DOHH2 (cell line): ENCODE measurements at regions not wholly inside any gene's neighbourhood (a gene's known extent, or its start where the extent isn't known, plus 50 kb on each side); places are given as distances from the start of the nearest gene placed in this dataset.

Source experiments
- H3F3A ChIP-seq: fragments of 200-600 bp; sonication (generic), shearing (Covaris generic); 2 replicates; pipeline ENCODE4 v1.6.0; 2016; ENCODE audit warnings: antibody characterized with exemption, mild to moderate bottlenecking; ENCODE audit not compliant: control insufficient read depth, insufficient read depth
- H3K27ac ChIP-seq: fragments of 200-600 bp; sonication (generic); 2 replicates; pipeline ENCODE4 v1.5.1; 2014; ENCODE audit warnings: low read depth, mild to moderate bottlenecking, low read length, moderate library complexity
- H3K27me3 ChIP-seq: fragments of 200-600 bp; sonication (generic); 2 replicates; pipeline ENCODE4 v1.6.1; 2014; ENCODE audit warnings: mild to moderate bottlenecking, low read length, mixed read lengths; ENCODE audit not compliant: control insufficient read depth
- H3K36me3 ChIP-seq: fragments of 200-600 bp; sonication (generic); 2 replicates; pipeline ENCODE4 v1.6.1; 2014; ENCODE audit warnings: mild to moderate bottlenecking, low read length, moderate library complexity, mixed read lengths; ENCODE audit not compliant: control insufficient read depth
- H3K4me1 ChIP-seq: fragments of 200-600 bp; sonication (generic); 2 replicates; pipeline ENCODE4 v1.6.1; 2014; ENCODE audit warnings: mild to moderate bottlenecking, low read length, mixed read lengths; ENCODE audit not compliant: control insufficient read depth
- H3K4me2 ChIP-seq: fragments of 200-600 bp; sonication (generic); 2 replicates; pipeline ENCODE4 v1.6.0; 2014; ENCODE audit warnings: mild to moderate bottlenecking, low read length, moderate library complexity
- H3K4me3 ChIP-seq: fragments of 200-600 bp; sonication (generic); 2 replicates; pipeline ENCODE4 v1.5.1; 2014; ENCODE audit warnings: mild to moderate bottlenecking, low read length, mixed read lengths
- H3K79me2 ChIP-seq: fragments of 200-600 bp; sonication (generic); 2 replicates; pipeline ENCODE4 v1.6.1; 2014; ENCODE audit warnings: mild to moderate bottlenecking, low read length, mixed read lengths; ENCODE audit not compliant: control insufficient read depth
- H3K9me2 ChIP-seq: fragments of 200-600 bp; sonication (generic); replicated peaks from 2 replicates; pipeline ENCODE4 v1.6.1; 2014; ENCODE audit warnings: mild to moderate bottlenecking, low read length, mixed read lengths; ENCODE audit not compliant: control insufficient read depth
- H3K9me3 ChIP-seq: fragments of 200-600 bp; sonication (generic); 2 replicates; pipeline ENCODE4 v1.6.1; 2014; ENCODE audit warnings: antibody characterized with exemption, low read length, mixed read lengths; ENCODE audit not compliant: control insufficient read depth, insufficient read depth
- H4K20me1 ChIP-seq: fragments of 200-600 bp; sonication (generic); 2 replicates; pipeline ENCODE4 v1.6.0; 2014; ENCODE audit warnings: low read depth, mild to moderate bottlenecking, antibody characterized with exemption, low read length, moderate library complexity; ENCODE audit not compliant: control insufficient read depth, insufficient read depth
- EZH2phosphoT487 ChIP-seq: fragments of 200-600 bp; sonication (generic); IDR thresholded peaks from 2 replicates; pipeline ENCODE4 v1.6.1; 2017; ENCODE audit warnings: borderline replicate concordance, mild to moderate bottlenecking, antibody characterized with exemption, low read length, moderate library complexity, mixed read lengths
- TF ChIP-seq, protein P1 (sequence below): fragments of 200-600 bp; sonication (generic); IDR thresholded peaks from one replicate; pipeline ENCODE4 v1.5.1; 2014; ENCODE audit warnings: antibody characterized with exemption, mild to moderate bottlenecking, low read depth, low read length; ENCODE audit not compliant: poor library complexity, severe bottlenecking

GRCh38 chr5:53424686-53425615 lies 55.5 kb upstream of the FST start:
- Histone ChIP-seq H3K4me1 (no peaks in the 10 kb centered on the region), H3K27me3 (no peaks in the 10 kb centered on the region), H3K27ac (no peak overlapping the region), H3K4me2 (no peak overlapping the region), H3K9me3 (no peaks in the 10 kb centered on the region), H3K4me3 (no peak overlapping the region), H4K20me1 (no peaks in the 10 kb centered on the region), H3K9me2 (no peaks in the 10 kb centered on the region), H3F3A (no peaks in the 10 kb centered on the region), H3K36me3 (no peaks in the 10 kb centered on the region), H3K79me2 (no peaks in the 10 kb centered on the region)
- TF ChIP-seq, protein P1, sequence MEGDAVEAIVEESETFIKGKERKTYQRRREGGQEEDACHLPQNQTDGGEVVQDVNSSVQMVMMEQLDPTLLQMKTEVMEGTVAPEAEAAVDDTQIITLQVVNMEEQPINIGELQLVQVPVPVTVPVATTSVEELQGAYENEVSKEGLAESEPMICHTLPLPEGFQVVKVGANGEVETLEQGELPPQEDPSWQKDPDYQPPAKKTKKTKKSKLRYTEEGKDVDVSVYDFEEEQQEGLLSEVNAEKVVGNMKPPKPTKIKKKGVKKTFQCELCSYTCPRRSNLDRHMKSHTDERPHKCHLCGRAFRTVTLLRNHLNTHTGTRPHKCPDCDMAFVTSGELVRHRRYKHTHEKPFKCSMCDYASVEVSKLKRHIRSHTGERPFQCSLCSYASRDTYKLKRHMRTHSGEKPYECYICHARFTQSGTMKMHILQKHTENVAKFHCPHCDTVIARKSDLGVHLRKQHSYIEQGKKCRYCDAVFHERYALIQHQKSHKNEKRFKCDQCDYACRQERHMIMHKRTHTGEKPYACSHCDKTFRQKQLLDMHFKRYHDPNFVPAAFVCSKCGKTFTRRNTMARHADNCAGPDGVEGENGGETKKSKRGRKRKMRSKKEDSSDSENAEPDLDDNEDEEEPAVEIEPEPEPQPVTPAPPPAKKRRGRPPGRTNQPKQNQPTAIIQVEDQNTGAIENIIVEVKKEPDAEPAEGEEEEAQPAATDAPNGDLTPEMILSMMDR, result no peak
- TF ChIP-seq EZH2phosphoT487, result no peak

GRCh38 chr5:53425687-53426511 lies 54.5 kb upstream of the FST start:
- Histone ChIP-seq H3K4me2 (no peak overlapping the region), H3K4me1 (no peaks in the 10 kb centered on the region), H3K27me3 (no peaks in the 10 kb centered on the region), H3K27ac (no peak overlapping the region), H3K36me3 (no peaks in the 10 kb centered on the region), H3F3A (no peaks in the 10 kb centered on the region), H3K9me2 (no peaks in the 10 kb centered on the region), H3K79me2 (no peaks in the 10 kb centered on the region), H4K20me1 (no peaks in the 10 kb centered on the region), H3K4me3 (no peak overlapping the region), H3K9me3 (no peaks in the 10 kb centered on the region)
- TF ChIP-seq, protein P1, result peak; percentile 50
- TF ChIP-seq EZH2phosphoT487, result no peak

DNA sequence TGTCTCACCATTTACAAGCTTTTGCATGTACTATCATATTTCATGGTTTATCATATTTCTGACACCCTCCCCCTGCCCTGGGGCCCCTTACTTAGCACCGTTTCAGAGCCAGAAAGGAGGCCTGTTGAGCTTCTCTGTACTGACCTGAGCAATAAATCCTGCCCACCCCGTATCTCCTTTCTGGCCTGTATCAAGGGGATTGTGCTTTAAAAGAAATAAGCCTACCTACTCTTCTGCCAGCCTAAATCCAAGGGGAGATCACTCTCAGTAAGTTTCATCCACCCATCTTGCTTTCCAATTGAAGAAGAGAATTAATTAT lies 54.0 kb upstream of the FST start:
- H3K79me2 ChIP-seq, result no peaks in the 10 kb centered on the region
- no peaks in the 10 kb centered on the region for H3K9me2 ChIP-seq
- no peaks in the 10 kb centered on the region for H3F3A ChIP-seq
- H3K27ac ChIP-seq, result no peak overlapping the region
- H3K4me1 ChIP-seq, result no peaks in the 10 kb centered on the region
- TF ChIP-seq, protein P1, result no peak
- no peak for TF ChIP-seq EZH2phosphoT487
- no peaks in the 10 kb centered on the region for H4K20me1 ChIP-seq
- no peaks in the 10 kb centered on the region for H3K27me3 ChIP-seq
- H3K9me3 ChIP-seq, result no peaks in the 10 kb centered on the region
- H3K4me3 ChIP-seq, result no peak overlapping the region
- H3K36me3 ChIP-seq, result no peaks in the 10 kb centered on the region
- H3K4me2 ChIP-seq, result no peak overlapping the region
